ENCODE measurements at regions not wholly inside any gene's neighbourhood (a gene's known extent, or its start where the extent isn't known, plus 50 kb on each side); places are given as distances from the start of the nearest gene placed in this dataset.

DNA sequence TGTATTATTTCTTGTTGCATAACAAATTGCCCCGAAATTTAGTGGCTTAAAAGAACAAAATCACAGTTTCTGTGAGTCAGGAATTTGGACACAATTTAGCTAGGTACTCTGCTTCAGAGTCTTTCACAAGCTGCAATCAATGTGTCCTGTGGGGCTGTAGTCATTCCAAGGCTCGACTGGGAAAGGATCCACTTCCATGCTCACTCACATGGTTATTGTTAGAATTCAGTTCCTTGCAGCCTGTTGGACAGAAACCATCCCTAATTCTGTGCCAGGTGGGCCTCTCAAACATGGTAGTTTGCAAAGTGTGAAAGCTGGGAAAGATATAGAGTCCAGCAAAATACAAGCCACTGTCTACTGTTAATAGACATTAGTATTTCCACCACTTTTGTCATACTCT, 59.7 kb upstream of the ARID2 start:
- Mint-ChIP-seq H3K27ac (ENCODE audit: unreplicated experiment) (no peak overlapping the region), H3K9me3 (ENCODE audit: unreplicated experiment) (no peaks in the 10 kb centered on the region), H3K4me3 (ENCODE audit: unreplicated experiment) (no peak overlapping the region), H3K36me3 (ENCODE audit: low read depth, unreplicated experiment) (no peaks in the 10 kb centered on the region), H3K27me3 (ENCODE audit: unreplicated experiment) (no peaks in the 10 kb centered on the region), H3K4me1 (ENCODE audit: unreplicated experiment) (no peaks in the 10 kb centered on the region)
- no peak for DNase-seq (ENCODE audit: low spot score)
- TF ChIP-seq, protein P1, sequence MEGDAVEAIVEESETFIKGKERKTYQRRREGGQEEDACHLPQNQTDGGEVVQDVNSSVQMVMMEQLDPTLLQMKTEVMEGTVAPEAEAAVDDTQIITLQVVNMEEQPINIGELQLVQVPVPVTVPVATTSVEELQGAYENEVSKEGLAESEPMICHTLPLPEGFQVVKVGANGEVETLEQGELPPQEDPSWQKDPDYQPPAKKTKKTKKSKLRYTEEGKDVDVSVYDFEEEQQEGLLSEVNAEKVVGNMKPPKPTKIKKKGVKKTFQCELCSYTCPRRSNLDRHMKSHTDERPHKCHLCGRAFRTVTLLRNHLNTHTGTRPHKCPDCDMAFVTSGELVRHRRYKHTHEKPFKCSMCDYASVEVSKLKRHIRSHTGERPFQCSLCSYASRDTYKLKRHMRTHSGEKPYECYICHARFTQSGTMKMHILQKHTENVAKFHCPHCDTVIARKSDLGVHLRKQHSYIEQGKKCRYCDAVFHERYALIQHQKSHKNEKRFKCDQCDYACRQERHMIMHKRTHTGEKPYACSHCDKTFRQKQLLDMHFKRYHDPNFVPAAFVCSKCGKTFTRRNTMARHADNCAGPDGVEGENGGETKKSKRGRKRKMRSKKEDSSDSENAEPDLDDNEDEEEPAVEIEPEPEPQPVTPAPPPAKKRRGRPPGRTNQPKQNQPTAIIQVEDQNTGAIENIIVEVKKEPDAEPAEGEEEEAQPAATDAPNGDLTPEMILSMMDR (IDR thresholded peaks at IDR 0.05; ENCODE audit: unreplicated experiment), result no peak

DNA sequence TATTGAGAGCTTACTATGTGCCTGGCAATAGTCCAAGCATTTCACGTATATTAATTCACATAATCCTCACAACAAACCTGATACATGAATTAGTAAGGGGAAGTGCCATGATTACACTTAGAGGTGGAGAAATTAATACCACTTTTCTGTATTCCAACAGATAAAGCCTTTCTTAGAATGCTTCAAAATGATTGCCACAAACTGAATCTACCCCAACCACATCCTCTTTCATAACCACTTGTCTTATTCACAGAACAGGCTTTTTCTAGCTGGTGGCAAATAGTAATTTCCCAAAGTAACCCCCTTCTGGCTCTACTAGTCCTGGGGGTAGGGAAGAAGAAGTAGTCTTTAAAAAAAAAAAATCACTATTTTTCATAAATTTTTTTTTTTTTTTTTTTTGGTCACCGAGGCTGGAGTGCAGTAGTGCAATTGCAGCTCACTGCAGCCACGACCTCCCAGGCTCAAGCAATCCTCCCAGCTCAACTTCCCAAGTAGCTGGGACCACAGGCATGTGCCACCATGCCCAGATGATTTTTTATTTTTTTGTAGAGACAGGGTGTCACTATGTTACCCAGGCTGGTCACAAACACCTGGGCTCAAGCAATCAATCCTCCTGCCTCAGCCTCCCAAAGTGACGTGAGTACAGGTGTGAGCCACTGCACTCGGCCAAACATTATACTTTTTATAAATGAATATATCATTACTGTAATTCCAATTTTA, 59.0 kb upstream of the ARID2 start:
- Mint-ChIP-seq H3K36me3 (ENCODE audit: low read depth, unreplicated experiment) (no peaks in the 10 kb centered on the region), H3K27me3 (ENCODE audit: unreplicated experiment) (no peaks in the 10 kb centered on the region), H3K4me1 (ENCODE audit: unreplicated experiment) (no peaks in the 10 kb centered on the region), H3K4me3 (ENCODE audit: unreplicated experiment) (no peak overlapping the region), H3K27ac (ENCODE audit: unreplicated experiment) (no peak overlapping the region), H3K9me3 (ENCODE audit: unreplicated experiment) (no peaks in the 10 kb centered on the region)
- DNase-seq (ENCODE audit: low spot score), result no peak
- TF ChIP-seq, protein P1 (IDR thresholded peaks at IDR 0.05; ENCODE audit: unreplicated experiment), result no peak

DNA sequence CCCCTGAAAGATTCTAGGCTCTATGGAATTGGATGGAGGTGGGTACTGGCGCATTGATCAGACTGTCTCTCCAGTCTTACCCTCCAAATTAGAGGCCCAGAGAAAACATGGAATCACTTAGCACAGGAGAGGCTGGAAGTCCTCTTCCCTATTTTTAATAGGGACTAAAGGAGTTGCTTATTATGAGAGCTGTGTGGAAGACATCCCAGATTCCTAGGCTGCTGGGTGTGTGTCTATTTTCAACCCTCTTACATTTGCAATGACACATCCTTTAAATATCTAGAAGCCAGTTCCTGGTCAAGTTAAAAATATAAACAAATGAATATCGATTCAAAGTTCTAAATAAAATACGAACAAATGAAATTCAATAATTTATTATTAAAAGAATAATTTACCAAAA, 58.3 kb upstream of the ARID2 start:
- no peak overlapping the region for H3K27ac Mint-ChIP-seq (ENCODE audit: unreplicated experiment)
- no peaks in the 10 kb centered on the region for H3K4me1 Mint-ChIP-seq (ENCODE audit: unreplicated experiment)
- no peaks in the 10 kb centered on the region for H3K36me3 Mint-ChIP-seq (ENCODE audit: low read depth, unreplicated experiment)
- DNase-seq (ENCODE audit: low spot score), result no peak
- TF ChIP-seq, protein P1 (IDR thresholded peaks at IDR 0.05; ENCODE audit: unreplicated experiment), result no peak
- H3K4me3 Mint-ChIP-seq (ENCODE audit: unreplicated experiment), result no peak overlapping the region
- no peaks in the 10 kb centered on the region for H3K27me3 Mint-ChIP-seq (ENCODE audit: unreplicated experiment)
- no peaks in the 10 kb centered on the region for H3K9me3 Mint-ChIP-seq (ENCODE audit: unreplicated experiment)

DNA sequence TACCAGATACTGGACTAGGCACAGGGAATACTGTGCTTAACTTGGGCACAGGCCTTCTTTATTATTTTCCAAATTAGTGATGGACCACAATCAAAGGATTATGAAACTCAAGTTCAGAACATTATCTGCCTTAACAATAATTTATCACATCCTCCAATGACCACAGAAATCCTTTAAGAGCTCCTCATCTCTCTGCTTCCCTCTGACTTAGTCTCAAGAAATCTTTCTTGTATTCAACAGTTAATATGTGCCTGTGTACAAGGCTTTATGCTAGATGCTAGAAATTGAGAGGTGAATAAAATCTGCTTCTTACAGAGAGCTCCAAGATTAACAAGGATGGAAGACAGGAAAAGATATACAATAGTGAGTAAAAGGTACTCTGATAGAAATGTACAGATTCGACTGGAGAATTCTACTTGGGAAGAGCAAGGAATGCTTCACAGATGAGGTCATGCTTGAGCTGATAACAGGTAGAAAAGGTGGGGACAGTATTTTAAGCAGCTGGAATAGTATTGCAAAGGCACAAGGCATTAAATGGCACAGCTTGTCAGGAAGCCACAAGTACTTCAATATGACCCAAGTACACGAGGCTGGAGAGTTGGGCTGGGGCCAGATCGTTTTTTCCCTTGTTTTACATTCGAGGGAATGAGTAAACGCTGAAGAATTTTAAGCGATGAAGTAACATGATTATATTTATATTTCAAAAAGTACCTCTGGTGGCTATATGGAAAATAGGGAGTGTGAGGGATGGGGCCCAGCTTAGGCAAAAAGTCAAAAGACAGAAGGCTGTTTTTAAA, 55.1 kb upstream of the ARID2 start:
- Mint-ChIP-seq H3K27ac (ENCODE audit: unreplicated experiment) (no peak overlapping the region), H3K4me1 (ENCODE audit: unreplicated experiment) (no peaks in the 10 kb centered on the region), H3K9me3 (ENCODE audit: unreplicated experiment) (no peaks in the 10 kb centered on the region), H3K36me3 (ENCODE audit: low read depth, unreplicated experiment) (no peaks in the 10 kb centered on the region), H3K4me3 (ENCODE audit: unreplicated experiment) (no peak overlapping the region), H3K27me3 (ENCODE audit: unreplicated experiment) (no peaks in the 10 kb centered on the region)
- TF ChIP-seq, protein P1 (IDR thresholded peaks at IDR 0.05; ENCODE audit: unreplicated experiment), result no peak
- no peak for DNase-seq (ENCODE audit: low spot score)

DNA sequence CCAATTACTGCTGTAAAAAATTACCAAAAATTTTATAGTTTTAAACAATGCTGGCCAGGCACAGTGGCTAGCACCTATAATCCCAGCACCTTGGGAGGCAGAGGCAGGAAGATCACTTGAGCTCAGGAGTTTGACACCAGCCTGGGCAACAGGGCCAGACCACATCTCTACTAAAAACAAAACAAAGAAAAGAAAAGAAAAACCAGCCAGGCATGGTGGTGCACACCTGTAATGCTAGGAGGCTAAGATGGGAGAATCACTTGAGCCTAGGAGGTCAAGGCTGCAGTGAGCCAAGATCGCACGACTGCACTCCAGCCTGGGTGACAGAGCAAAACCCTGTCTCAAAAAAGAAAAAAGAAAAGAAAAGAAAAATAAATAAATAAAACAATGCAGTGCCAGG, 54.0 kb upstream of the ARID2 start:
- H3K27ac Mint-ChIP-seq (ENCODE audit: unreplicated experiment), result no peak overlapping the region
- no peak for DNase-seq (ENCODE audit: low spot score)
- H3K27me3 Mint-ChIP-seq (ENCODE audit: unreplicated experiment), result no peaks in the 10 kb centered on the region
- TF ChIP-seq, protein P1 (IDR thresholded peaks at IDR 0.05; ENCODE audit: unreplicated experiment), result no peak
- no peak overlapping the region for H3K4me3 Mint-ChIP-seq (ENCODE audit: unreplicated experiment)
- no peaks in the 10 kb centered on the region for H3K9me3 Mint-ChIP-seq (ENCODE audit: unreplicated experiment)
- H3K4me1 Mint-ChIP-seq (ENCODE audit: unreplicated experiment), result no peaks in the 10 kb centered on the region
- no peaks in the 10 kb centered on the region for H3K36me3 Mint-ChIP-seq (ENCODE audit: low read depth, unreplicated experiment)

Data from endothelial cell (in vitro differentiated cells).